ENCODE measurements at regions not wholly inside any gene's neighbourhood (a gene's known extent, or its start where the extent isn't known, plus 50 kb on each side); places are given as distances from the start of the nearest gene placed in this dataset.

DNA sequence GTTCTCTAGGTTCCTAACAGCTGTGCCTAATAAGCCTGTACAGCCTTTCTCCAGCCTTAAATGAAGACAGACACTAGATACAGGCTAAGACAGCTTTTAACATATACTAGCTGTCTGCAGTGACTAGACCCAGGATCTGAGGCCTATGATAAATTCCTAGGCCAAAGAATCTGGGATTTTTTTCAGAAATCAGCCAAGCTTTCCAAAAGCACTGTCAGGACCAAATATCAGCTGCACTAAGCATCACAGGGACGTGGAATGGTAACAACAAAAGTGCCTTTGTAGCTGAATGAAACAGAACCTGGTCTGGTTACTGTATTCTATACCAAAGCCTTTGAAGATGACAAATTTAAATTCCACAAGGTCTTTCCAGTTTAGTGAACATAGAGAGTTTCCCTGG, 77.9 kb upstream of the DOCK9 start:
- DNase-seq, result no peak

DNA sequence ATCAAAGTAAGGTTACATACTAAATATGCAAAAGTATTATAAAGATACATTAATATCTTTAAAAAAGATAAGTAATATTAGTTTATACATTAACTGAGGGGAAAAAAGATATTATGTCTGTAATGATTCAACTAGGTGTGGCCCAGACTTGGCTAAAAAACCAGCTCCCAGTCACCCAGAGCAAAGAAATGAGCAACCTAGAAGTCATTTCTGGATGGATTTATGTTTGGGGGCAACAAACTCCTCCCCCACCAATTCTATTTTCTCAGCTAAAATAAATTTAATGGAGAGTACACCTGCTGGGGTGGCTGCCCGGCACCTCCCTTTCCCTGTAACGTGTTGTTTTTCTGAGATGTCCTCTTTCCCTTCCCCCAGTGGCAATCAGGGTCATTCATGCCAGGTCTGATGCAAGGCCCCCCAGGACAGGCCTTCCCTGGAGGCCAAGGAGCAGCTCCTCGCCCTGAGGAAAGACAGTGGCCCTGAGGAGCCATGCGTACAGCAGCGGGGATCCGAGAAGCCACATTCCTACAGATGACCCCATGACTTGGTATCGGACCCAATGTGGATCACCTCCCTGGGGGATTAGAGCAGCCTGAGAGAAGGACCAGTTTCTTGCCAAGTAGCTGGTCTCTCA, 78.6 kb upstream of the DOCK9 start:
- no peak for DNase-seq

DNA sequence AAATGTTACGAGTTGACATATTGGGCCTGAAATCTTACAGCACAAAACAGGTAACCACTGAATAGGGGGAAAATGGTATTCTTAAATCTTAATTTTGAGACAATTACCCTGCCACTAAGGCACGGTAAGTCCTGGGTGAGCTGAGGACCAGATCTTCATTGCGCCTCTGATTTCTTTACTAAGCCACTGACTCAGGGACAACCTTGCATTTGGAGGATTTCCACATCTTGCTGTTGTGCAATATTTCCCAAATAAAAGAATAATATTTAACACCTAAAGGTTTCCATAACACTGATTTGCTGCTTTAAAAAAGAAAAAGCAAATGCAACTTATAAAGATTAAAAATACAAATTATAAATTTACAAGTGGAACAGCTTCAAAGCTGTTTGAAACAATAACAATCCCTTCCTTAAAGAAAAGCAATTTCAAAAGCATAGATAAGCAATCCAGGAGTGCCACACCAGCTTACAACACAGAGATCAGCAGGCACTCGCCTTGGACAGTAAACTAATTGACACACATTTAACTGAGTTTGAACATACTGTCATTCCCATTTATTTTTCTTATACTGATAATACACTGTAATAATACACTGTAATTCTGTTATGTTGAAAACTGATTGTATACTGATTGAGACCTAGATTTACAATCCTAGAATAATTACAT, 79.6 kb upstream of the DOCK9 start:
- DNase-seq, result no peak

- DNase-seq, result no peak
These were observed 80.9 kb upstream of the DOCK9 start for GRCh38 chr13:99058527-99059495.

GRCh38 chr13:99059498-99060075, 81.7 kb upstream of the DOCK9 start:
- DNase-seq, result no peak

DNA sequence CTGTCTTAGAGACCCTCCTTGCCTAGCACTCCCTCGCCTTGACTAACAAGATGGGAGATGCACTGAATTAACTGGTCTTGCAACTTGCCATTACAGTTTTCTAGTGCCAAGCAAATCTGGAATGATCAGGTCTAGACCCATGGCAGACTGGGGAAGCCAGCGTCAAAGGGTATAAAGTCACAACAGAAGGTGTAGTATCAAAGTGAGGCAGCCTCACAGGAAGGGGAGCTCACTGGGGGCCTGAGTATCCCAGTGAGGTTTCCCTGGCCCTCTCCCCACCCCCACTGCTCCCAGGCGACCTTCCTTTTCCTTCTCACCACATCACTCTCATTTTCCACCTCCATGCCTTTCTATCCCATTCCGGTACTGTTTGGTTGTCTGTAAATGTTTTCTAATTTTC, 83.5 kb upstream of the DOCK9 start:
- no peak for DNase-seq

DNA sequence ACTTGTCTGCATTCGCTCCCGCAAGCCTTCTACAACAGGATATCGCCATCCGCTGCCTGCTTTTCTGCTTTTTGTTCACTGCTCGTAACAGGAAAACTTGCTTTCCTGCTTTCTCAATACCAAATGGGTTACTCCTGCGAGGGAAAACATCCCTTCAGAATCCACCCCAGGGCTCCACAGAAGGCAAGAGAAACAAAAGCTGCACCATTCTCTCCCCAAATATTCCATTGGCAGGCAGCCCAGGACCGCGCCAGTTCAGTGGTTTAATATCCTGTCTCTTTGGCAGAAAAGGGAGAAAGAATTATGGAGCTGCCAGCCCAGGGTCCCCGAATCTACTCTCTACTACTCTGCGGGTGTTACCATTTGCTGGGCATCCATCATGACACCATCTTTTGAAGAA, 84.7 kb upstream of the DOCK9 start:
- no peak for DNase-seq

DNA sequence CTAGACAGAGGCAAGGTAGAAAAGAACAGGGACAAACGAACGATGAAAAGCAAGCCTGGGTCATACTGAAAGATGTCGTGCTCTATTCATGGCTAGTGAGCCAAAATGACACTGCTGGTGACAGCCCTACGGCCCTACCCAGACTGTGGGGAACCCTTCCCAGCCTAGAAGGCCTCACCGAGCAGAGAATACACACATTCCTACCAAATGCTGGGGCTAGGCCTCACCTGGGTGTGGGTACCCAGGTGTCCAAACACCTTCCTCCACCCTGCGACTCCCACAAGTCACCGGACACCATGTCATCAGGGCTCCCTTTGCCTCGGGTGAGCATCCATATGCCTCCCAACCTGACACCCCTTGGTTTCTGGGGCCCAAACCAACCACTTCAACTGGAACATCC, 85.3 kb upstream of the DOCK9 start:
- DNase-seq, result no peak

DNA sequence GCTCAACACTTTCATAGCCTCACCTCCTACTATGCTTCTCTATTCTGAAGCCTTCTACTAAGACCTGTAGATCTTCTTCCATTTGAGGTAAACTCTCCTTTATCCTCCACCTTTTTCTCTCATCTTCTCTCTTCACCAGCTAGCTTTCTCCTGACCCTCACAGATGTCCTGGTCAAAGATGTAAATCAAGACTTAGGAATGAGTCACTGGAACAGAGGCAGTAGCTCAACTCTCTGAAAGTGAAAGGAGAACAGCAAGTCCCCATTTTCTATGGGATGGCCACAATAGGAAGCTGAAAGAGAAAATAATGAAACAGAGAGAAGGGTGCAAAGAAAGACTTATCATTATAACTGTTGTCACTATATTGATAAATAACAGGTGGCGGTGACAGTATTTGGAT, 86.1 kb upstream of the DOCK9 start:
- no peak for DNase-seq

GRCh38 chr13:99064624-99065234, 86.9 kb upstream of the DOCK9 start:
- no peak for DNase-seq

- DNase-seq, result no peak
These were observed 87.6 kb upstream of the DOCK9 start for GRCh38 chr13:99065235-99066015.

DNA sequence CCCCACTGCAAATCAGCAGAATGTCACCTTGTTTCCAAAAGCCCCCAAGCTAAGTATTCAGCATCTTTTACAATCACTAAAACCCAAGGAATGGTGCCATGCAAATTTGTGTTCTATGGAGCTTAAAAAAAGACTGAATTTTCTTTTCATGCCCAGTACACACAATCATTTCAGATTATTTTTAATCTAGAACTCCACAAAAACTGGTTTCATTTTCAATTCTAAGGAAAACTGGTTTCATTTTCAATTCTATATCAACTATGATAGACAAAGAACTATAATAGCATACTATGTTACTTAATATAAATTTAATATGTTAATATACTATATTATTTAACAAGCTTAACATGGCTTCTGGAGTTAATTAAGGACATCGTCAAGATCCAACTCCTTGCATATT, 88.4 kb upstream of the DOCK9 start:
- no peak for DNase-seq

- DNase-seq, result no peak
These were observed 89.5 kb upstream of the DOCK9 start for GRCh38 chr13:99067159-99067985.

GRCh38 chr13:99071211-99071610, 93.3 kb upstream of the DOCK9 start:
- DNase-seq, result no peak

GRCh38 chr13:99071666-99072065, 93.8 kb upstream of the DOCK9 start:
- no peak for DNase-seq

DNA sequence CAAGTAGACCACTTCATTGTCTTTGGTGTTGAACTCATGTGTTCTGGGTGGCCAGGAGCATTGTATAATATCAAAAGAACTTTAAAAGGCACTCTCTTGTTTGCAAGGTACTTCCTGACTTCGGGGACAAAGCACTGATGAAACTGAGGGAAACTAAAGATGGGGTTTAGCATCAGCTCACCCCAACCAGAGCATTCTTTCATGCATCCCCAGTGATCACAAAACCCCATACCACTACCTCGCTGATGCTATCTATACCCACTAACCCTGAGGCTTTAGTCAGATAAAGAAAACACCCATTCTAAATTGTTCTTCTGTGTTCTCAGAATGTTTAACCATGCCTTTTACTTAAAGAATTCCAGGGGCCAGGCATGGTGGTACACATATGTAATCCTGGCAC, 94.5 kb upstream of the DOCK9 start:
- DNase-seq, result no peak

DNA sequence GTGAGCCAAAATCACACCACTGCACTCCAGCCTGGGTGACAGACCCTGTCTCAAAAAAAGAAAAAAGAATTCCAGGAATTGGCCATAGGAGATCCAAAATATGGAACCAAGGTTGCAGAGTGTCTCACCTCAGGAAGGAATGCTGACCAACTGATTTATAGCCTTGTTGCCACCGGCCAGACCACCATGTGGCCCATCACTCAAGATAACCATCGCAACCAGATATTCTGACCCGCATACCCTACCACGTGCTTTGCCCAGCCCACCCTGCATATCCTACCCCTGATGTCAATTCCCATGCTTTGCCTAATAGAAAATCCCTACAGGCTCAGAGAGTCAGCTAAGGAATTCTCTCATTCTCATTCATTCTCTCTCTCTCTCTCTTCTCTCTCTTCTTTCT, 95.1 kb upstream of the DOCK9 start:
- no peak for DNase-seq

GRCh38 chr13:99074693-99075092, 96.8 kb upstream of the DOCK9 start:
- no peak for DNase-seq

DNA sequence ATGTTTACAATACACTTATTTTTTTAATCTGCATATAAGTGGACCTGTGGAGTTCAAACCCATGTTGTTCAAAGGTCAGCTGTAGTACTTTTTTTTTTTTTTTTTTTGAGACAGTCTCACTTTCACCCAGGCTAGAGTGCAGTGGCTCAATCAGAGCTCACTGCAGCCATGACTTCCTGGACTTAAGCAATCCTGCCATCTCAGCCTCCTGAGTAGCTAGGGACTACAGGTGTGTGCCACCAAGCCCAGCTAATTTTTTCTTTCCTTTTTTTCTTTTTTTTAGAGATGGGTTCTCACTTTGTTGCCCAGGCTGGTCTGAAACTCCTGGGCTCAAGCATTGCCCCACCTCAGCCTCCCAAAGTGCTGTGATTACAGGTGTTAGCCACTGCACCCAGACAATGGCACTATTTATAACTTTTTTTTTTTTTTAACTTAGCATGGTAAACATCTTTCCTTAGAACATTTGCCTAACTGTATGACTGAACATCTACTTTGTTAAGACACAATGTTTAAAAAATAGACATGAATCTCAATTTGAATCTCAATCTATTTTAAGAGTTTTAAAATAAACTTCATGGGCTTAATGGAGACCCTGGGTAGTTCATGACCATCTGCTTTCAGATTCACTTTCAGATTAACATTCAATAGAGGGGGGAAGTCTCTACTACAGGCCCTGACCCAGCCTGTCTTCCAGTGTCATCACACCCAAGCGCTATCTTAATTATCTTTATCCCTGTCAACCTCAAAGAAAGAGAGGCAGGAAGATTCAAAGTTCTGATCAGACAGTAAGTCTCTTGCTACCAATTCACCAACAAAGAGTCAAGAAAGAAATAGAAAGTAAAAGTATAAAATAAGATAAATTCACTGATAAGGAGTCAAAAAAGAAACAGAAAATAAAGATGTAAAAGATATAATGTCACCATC, 97.7 kb upstream of the DOCK9 start:
- DNase-seq, result no peak

Measured in activated CD4-positive, CD25-positive, alpha-beta regulatory T cell (primary cell).